ENCODE measurements at regions not wholly inside any gene's neighbourhood (a gene's known extent, or its start where the extent isn't known, plus 50 kb on each side); places are given as distances from the start of the nearest gene placed in this dataset.

DNA sequence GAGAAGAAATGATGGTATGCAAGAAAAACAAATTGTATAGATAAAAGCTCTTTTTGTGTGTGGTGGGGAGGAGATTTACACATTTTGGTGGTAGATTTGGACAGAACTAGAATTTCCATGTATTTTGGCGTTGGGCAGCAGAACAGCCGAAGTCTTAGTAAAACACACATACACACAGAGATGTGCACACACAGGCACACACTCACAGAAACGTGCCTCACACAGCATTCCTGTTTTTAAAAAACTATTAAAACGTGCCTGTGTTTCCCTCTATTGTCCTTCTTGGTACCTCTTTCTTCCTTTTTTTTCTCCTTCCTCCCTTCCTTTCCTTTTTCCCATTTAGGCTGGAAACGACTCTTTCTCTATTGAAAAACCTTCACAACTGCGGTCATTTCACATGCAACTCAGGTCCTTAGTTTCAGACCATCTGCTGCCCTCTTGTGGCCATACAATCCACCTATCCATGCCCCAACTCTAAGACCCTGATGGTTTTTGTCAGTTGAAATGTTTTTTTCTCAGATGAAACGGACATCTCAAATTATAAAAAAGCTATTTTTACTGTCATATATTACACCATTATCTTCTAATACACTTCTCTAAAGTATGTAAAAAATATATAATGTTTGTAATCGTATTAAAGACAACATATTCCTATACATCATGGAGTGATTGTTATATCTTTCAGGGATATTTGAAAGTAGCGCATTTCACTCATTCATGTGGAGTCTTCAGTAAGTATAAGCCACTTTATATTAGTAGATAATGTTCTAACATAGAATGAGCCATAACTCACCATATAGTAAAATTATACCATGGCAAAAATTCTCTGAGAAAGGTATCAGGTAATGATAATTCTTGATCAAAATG is 386.7 kb upstream of the NOVA1 start:
- H3K4me3 ChIP-seq (ENCODE audit: low read depth, low read length) = no peak overlapping the region
- TF ChIP-seq CTCF (IDR thresholded peaks at IDR 0.05; ENCODE audit: borderline replicate concordance, insufficient read depth, low read depth, low read length) = no peak; the same call in 1 of the 2 replicates

- no peak for TF ChIP-seq CTCF (IDR thresholded peaks at IDR 0.05; ENCODE audit: borderline replicate concordance, insufficient read depth, low read depth, low read length)
- no peak overlapping the region for H3K4me3 ChIP-seq (ENCODE audit: low read depth, low read length)
These were observed 390.0 kb upstream of the NOVA1 start for GRCh38 chr14:26987744-26988363.

GRCh38 chr14:26990946-26991345 is 393.1 kb upstream of the NOVA1 start:
- TF ChIP-seq CTCF (IDR thresholded peaks at IDR 0.05; ENCODE audit: borderline replicate concordance, insufficient read depth, low read depth, low read length) = no peak
- H3K4me3 ChIP-seq (ENCODE audit: low read depth, low read length) = no peak overlapping the region

GRCh38 chr14:26992403-26993115 is 394.7 kb upstream of the NOVA1 start:
- TF ChIP-seq CTCF (IDR thresholded peaks at IDR 0.05; ENCODE audit: borderline replicate concordance, insufficient read depth, low read depth, low read length) = no peak
- H3K4me3 ChIP-seq (ENCODE audit: low read depth, low read length) = no peak overlapping the region

- TF ChIP-seq CTCF (IDR thresholded peaks at IDR 0.05; ENCODE audit: borderline replicate concordance, insufficient read depth, low read depth, low read length) = no peak
- H3K4me3 ChIP-seq (ENCODE audit: low read depth, low read length) = no peak overlapping the region
These were observed 395.7 kb upstream of the NOVA1 start for GRCh38 chr14:26993556-26993955.

DNA sequence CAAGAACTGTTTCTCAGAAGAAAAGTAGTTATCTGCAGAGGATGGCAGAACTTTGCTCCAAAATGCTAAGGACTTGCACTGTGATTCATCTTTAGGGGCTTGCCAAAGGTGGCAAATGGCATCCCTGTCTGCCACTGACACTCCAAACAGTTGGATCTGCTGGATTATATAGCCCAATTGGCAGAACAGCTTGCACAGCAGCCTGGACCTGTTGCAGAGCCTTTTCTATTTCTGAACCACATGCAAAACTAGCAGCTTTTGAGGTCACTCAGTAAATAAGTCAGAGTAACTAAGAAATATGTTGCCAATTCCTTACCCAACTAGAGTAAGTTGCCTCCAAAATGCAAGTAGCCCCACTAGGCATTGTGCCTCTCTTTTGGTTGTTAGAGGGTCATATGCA is 397.5 kb upstream of the NOVA1 start:
- no peak overlapping the region for H3K4me3 ChIP-seq (ENCODE audit: low read depth, low read length)
- no peak for TF ChIP-seq CTCF (IDR thresholded peaks at IDR 0.05; ENCODE audit: borderline replicate concordance, insufficient read depth, low read depth, low read length)

Measured in GM12875 (cell line).